HG03439 (cell line): ENCODE measurements at regions not wholly inside any gene's neighbourhood (a gene's known extent, or its start where the extent isn't known, plus 50 kb on each side); places are given as distances from the start of the nearest gene placed in this dataset.
"Not testable (repeated sequence)": the region's sequence is repeated elsewhere in the genome, so short reads cannot be mapped to it uniquely, and the experiment has no call there.

Experiments used
- ATAC-seq: cut with Tn5 transposase; IDR thresholded peaks from one replicate; pipeline ENCODE4 v1.9.1; 2021; ENCODE audit warnings: mild to moderate bottlenecking, moderate library complexity; ENCODE audit not compliant: unreplicated experiment

GRCh38 chr3:153266619-153267018, 104.6 kb downstream of the RAP2B start:
- ATAC-seq = no peak

- ATAC-seq = no peak
Measured at GRCh38 chr3:153268564-153269279, 106.7 kb downstream of the RAP2B start.

GRCh38 chr3:153269730-153270129, 107.7 kb downstream of the RAP2B start:
- no peak for ATAC-seq

- ATAC-seq = no peak
Measured at GRCh38 chr3:153273217-153273616, 111.2 kb downstream of the RAP2B start.

GRCh38 chr3:153273767-153274435, 111.9 kb downstream of the RAP2B start:
- no peak for ATAC-seq

- ATAC-seq = no peak
Measured at GRCh38 chr3:153274561-153274960, 112.5 kb downstream of the RAP2B start.

GRCh38 chr3:153275514-153275913, 113.5 kb downstream of the RAP2B start:
- no peak for ATAC-seq

- ATAC-seq = no peak
Measured at GRCh38 chr3:153277029-153277428, 115.0 kb downstream of the RAP2B start.

- ATAC-seq = not testable (repeated sequence)
Measured at GRCh38 chr3:153281236-153281997, 119.4 kb downstream of the RAP2B start.

GRCh38 chr3:153282355-153282754, 120.3 kb downstream of the RAP2B start:
- ATAC-seq = no peak

GRCh38 chr3:153284282-153284938, 122.4 kb downstream of the RAP2B start:
- ATAC-seq = peak; percentile 51

- ATAC-seq = no peak
Measured at GRCh38 chr3:153285194-153285641, 123.2 kb downstream of the RAP2B start.

- ATAC-seq = no peak
Measured at GRCh38 chr3:153285982-153286381, 124.0 kb downstream of the RAP2B start.

- no peak for ATAC-seq
Measured at GRCh38 chr3:153287017-153287416, 125.0 kb downstream of the RAP2B start.

GRCh38 chr3:153289334-153289808, 127.3 kb downstream of the RAP2B start:
- no peak for ATAC-seq

- ATAC-seq = no peak
Measured at GRCh38 chr3:153290268-153291015, 128.4 kb downstream of the RAP2B start.

GRCh38 chr3:153291059-153291685, 129.1 kb downstream of the RAP2B start:
- no peak for ATAC-seq

GRCh38 chr3:153293265-153293664, 131.2 kb downstream of the RAP2B start:
- no peak for ATAC-seq

GRCh38 chr3:153295901-153296300, 133.9 kb downstream of the RAP2B start:
- ATAC-seq = no peak

- no peak for ATAC-seq
Measured at GRCh38 chr3:153305189-153305588, 143.2 kb downstream of the RAP2B start.
